Osteoblast (primary cell): ENCODE measurements at regions not wholly inside any gene's neighbourhood (a gene's known extent, or its start where the extent isn't known, plus 50 kb on each side); places are given as distances from the start of the nearest gene placed in this dataset.

Experiments used
- DNase-seq: peaks from one replicate; pipeline ENCODE4 v3.0.0; 2011; ENCODE audit warnings: low spot score, mixed read lengths; ENCODE audit not compliant: insufficient read length; ENCODE audit errors: missing footprints
- H2AFZ ChIP-seq: 2 replicates; pipeline ENCODE4 v1.6.0; 2011; ENCODE audit warnings: mild to moderate bottlenecking, low read length
- H3K27ac ChIP-seq: 2 replicates; pipeline ENCODE4 v1.5.1; 2011; ENCODE audit warnings: mild to moderate bottlenecking, low read depth, low read length, moderate library complexity
- H3K27me3 ChIP-seq: 2 replicates; pipeline ENCODE4 v1.6.0; 2012; ENCODE audit warnings: mild to moderate bottlenecking, control low read depth, inconsistent platforms, low read length, moderate library complexity; ENCODE audit not compliant: insufficient read depth
- H3K36me3 ChIP-seq: 2 replicates; pipeline ENCODE4 v1.5.1; 2011; ENCODE audit warnings: mild to moderate bottlenecking, low read length, control low read depth, moderate library complexity; ENCODE audit not compliant: insufficient read depth
- H3K4me1 ChIP-seq: 2 replicates; pipeline ENCODE4 v1.5.1; 2011; ENCODE audit warnings: mild to moderate bottlenecking, low read length, control low read depth, moderate library complexity; ENCODE audit not compliant: insufficient read depth
- H3K4me2 ChIP-seq: 2 replicates; pipeline ENCODE4 v1.6.0; 2011; ENCODE audit warnings: mild to moderate bottlenecking, low read length; ENCODE audit not compliant: insufficient read depth
- H3K4me3 ChIP-seq: fragments of 200-600 bp; sonication (generic); 3 replicates; pipeline ENCODE4 v1.5.1; 2012; ENCODE audit warnings: mild to moderate bottlenecking, low read length, inconsistent platforms; ENCODE audit not compliant: insufficient read depth
- H3K79me2 ChIP-seq: 2 replicates; pipeline ENCODE4 v1.6.0; 2012; ENCODE audit warnings: mild to moderate bottlenecking, low read length, control low read depth, inconsistent platforms; ENCODE audit not compliant: insufficient read depth
- H3K9me3 ChIP-seq: 2 replicates; pipeline ENCODE4 v1.5.1; 2011; ENCODE audit warnings: low read depth, low read length, control low read depth
- H4K20me1 ChIP-seq: 2 replicates; pipeline ENCODE4 v1.6.0; 2012; ENCODE audit warnings: mild to moderate bottlenecking, low read length, control low read depth; ENCODE audit not compliant: insufficient read depth
- TF ChIP-seq, protein P1 (sequence below): IDR thresholded peaks from 2 replicates; pipeline ENCODE4 v1.5.1; 2011; ENCODE audit warnings: mild to moderate bottlenecking, low read depth, low read length, moderate library complexity; ENCODE audit errors: extremely low read depth

DNA sequence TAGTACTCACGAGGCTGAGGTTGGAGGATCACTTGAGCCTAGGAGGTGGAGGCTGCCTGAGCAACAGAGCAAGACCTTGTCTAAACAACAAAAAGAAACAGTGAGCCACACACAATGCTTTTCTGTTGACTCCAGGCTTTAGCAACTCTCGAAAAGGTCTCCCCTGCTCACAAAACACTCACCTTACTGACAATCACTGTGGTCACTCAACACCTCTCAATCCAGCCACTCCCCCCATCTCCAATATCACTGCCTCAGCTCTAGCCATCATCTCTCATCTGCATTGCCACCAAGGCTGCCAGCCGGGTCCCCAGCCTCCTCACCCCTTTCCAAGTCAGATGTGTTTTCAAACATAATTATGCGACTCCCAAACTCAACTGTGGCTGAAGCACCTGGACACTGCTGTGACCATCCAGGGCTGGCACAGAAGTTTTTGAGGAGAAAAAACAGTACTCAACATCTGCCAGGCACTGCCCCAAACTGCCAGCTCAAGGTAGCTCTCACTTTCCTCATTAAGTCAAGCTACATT is 218.0 kb upstream of the ARID1B start:
- no peaks in the 10 kb centered on the region for H3K79me2 ChIP-seq
- H3K4me3 ChIP-seq, result no peak overlapping the region
- no peaks in the 10 kb centered on the region for H3K4me1 ChIP-seq
- H3K27me3 ChIP-seq, result no peaks in the 10 kb centered on the region
- H4K20me1 ChIP-seq, result no peaks in the 10 kb centered on the region
- no peaks in the 10 kb centered on the region for H3K36me3 ChIP-seq
- H3K4me2 ChIP-seq, result no peak overlapping the region
- H3K27ac ChIP-seq, result no peak overlapping the region
- H3K9me3 ChIP-seq, result no peaks in the 10 kb centered on the region
- DNase-seq, result no peak
- no peak overlapping the region for H2AFZ ChIP-seq
- TF ChIP-seq, protein P1, sequence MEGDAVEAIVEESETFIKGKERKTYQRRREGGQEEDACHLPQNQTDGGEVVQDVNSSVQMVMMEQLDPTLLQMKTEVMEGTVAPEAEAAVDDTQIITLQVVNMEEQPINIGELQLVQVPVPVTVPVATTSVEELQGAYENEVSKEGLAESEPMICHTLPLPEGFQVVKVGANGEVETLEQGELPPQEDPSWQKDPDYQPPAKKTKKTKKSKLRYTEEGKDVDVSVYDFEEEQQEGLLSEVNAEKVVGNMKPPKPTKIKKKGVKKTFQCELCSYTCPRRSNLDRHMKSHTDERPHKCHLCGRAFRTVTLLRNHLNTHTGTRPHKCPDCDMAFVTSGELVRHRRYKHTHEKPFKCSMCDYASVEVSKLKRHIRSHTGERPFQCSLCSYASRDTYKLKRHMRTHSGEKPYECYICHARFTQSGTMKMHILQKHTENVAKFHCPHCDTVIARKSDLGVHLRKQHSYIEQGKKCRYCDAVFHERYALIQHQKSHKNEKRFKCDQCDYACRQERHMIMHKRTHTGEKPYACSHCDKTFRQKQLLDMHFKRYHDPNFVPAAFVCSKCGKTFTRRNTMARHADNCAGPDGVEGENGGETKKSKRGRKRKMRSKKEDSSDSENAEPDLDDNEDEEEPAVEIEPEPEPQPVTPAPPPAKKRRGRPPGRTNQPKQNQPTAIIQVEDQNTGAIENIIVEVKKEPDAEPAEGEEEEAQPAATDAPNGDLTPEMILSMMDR, result no peak

DNA sequence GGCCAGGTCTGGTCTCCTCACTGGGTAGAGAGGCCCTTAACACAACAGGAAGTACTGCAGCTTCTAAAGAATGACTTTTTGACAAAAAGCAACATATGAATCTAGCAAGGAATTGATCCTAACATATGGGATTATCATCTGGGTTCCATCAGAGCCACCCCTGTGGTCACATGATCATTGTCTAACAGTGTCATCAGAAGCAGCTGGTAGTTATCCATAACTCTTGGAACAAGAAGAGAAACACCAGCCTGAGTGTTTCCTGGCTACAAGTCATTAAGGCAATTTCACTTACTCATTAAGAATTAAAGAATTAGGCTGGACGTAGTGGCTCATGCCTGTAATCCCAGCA is 219.3 kb upstream of the ARID1B start:
- no peaks in the 10 kb centered on the region for H3K9me3 ChIP-seq
- H3K4me1 ChIP-seq, result no peaks in the 10 kb centered on the region
- no peak overlapping the region for H3K4me3 ChIP-seq
- no peaks in the 10 kb centered on the region for H4K20me1 ChIP-seq
- H3K27ac ChIP-seq, result no peak overlapping the region
- H2AFZ ChIP-seq, result no peak overlapping the region
- no peaks in the 10 kb centered on the region for H3K79me2 ChIP-seq
- no peaks in the 10 kb centered on the region for H3K36me3 ChIP-seq
- no peak overlapping the region for H3K4me2 ChIP-seq
- DNase-seq, result no peak
- H3K27me3 ChIP-seq, result no peaks in the 10 kb centered on the region
- TF ChIP-seq, protein P1, result no peak

DNA sequence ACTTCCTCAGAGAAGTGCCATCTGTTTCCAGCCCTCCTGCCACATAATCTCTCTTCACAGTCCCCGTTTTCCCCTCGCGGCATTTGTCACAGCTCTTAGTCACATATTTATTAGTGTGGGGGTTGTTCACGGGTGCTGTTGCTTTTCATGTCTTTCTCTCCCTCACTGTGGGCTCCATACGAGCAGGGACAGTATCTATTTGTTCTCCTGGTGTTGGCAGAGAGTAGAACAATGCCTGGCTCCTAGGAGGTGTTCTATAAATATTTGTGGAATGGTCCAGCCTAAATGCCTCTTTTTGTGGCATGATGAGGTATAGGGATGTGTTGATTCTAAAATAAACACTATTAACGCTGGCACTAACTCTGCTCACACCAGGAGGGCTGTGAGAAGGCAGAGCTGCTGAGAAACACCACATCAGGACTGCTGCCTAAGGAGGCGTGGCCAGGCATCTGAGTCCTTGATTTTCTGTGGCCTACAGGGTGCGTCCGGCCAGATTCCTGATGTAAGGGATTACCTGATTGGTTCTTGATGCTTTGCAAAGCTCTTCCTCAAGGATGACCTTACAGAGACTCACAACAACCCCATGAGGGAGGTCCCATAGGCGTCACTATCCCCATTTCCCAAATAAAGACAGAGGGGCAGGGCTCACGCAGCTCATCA is 219.8 kb upstream of the ARID1B start:
- no peaks in the 10 kb centered on the region for H3K79me2 ChIP-seq
- H3K4me3 ChIP-seq, result no peak overlapping the region
- no peak overlapping the region for H3K27ac ChIP-seq
- H4K20me1 ChIP-seq, result no peaks in the 10 kb centered on the region
- TF ChIP-seq, protein P1, result no peak
- H3K4me1 ChIP-seq, result no peaks in the 10 kb centered on the region
- no peak overlapping the region for H3K4me2 ChIP-seq
- H3K9me3 ChIP-seq, result no peaks in the 10 kb centered on the region
- peak; percentile 77 for DNase-seq
- no peaks in the 10 kb centered on the region for H3K36me3 ChIP-seq
- H3K27me3 ChIP-seq, result no peaks in the 10 kb centered on the region
- H2AFZ ChIP-seq, result no peak overlapping the region

DNA sequence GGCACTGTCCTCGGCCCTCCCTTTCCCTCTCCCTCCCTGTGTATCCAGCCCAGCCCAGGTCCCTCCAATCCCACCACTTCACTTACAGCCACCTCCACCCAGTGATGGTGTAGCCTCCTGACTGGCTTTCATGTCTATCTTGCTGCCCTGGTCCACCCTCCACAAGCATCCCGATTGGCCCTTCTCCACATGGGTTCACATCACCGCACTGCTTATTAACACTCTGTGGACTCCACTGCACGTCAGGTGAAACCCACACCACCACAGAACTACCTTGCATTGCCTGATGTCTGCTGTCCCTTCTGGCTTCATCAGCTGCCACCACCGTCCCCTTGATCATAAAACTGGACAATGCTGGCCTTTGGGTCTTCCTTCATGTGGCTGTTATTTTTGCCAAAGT is 220.4 kb upstream of the ARID1B start:
- no peak for DNase-seq
- Histone ChIP-seq H3K4me2 (no peak overlapping the region), H3K4me3 (no peak overlapping the region), H3K27me3 (no peaks in the 10 kb centered on the region), H3K79me2 (no peaks in the 10 kb centered on the region), H2AFZ (no peak overlapping the region), H3K36me3 (no peaks in the 10 kb centered on the region), H3K27ac (no peak overlapping the region), H3K9me3 (no peaks in the 10 kb centered on the region), H4K20me1 (no peaks in the 10 kb centered on the region), H3K4me1 (no peaks in the 10 kb centered on the region)
- TF ChIP-seq, protein P1, result no peak
